Endothelial cell (in vitro differentiated cells): ENCODE measurements at regions not wholly inside any gene's neighbourhood (a gene's known extent, or its start where the extent isn't known, plus 50 kb on each side); places are given as distances from the start of the nearest gene placed in this dataset.

Source experiments
- DNase-seq: peaks from one replicate; pipeline ENCODE4 v3.0.0; 2021; ENCODE audit warnings: low spot score
- H3K27ac Mint-ChIP-seq: one replicate; pipeline ENCODE4 v1.8.0; 2021; ENCODE audit warnings: mixed read lengths, inconsistent platforms; ENCODE audit not compliant: unreplicated experiment
- H3K27me3 Mint-ChIP-seq: one replicate; pipeline ENCODE4 v1.8.0; 2021; ENCODE audit warnings: mild to moderate bottlenecking, moderate library complexity, mixed read lengths, inconsistent platforms; ENCODE audit not compliant: unreplicated experiment
- H3K36me3 Mint-ChIP-seq: one replicate; pipeline ENCODE4 v1.8.0; 2021; ENCODE audit warnings: mild to moderate bottlenecking, low read depth, mixed read lengths, inconsistent platforms; ENCODE audit not compliant: unreplicated experiment
- H3K4me1 Mint-ChIP-seq: one replicate; pipeline ENCODE4 v1.8.0; 2021; ENCODE audit warnings: mild to moderate bottlenecking, mixed read lengths, inconsistent platforms; ENCODE audit not compliant: unreplicated experiment
- H3K4me3 Mint-ChIP-seq: one replicate; pipeline ENCODE4 v1.8.0; 2021; ENCODE audit warnings: mild to moderate bottlenecking, mixed read lengths, inconsistent platforms; ENCODE audit not compliant: unreplicated experiment
- H3K9me3 Mint-ChIP-seq: one replicate; pipeline ENCODE4 v1.8.0; 2021; ENCODE audit warnings: mixed read lengths, inconsistent platforms; ENCODE audit not compliant: unreplicated experiment
- CTCF ChIP-seq: fragments of 200-600 bp; sonication (generic); IDR thresholded peaks from one replicate; pipeline ENCODE4 v1.5.0; 2021; ENCODE audit warnings: antibody characterized with exemption; ENCODE audit not compliant: unreplicated experiment

- Mint-ChIP-seq H3K36me3 (no peaks in the 10 kb centered on the region), H3K27ac (no peak overlapping the region), H3K4me3 (no peak overlapping the region), H3K9me3 (no peaks in the 10 kb centered on the region), H3K27me3 (peaks cover 2% of the 10 kb centered on the region), H3K4me1 (no peaks in the 10 kb centered on the region)
- DNase-seq, result no peak
- no peak for TF ChIP-seq CTCF
Measured at GRCh38 chr6:90656325-90656724, 69.5 kb upstream of the MAP3K7 start.

- Mint-ChIP-seq H3K4me1 (peaks cover 6% of the 10 kb centered on the region), H3K4me3 (no peak overlapping the region), H3K36me3 (no peaks in the 10 kb centered on the region), H3K27ac (no peak overlapping the region), H3K9me3 (no peaks in the 10 kb centered on the region), H3K27me3 (peaks cover 2% of the 10 kb centered on the region)
- no peak for TF ChIP-seq CTCF
- no peak for DNase-seq
Measured at GRCh38 chr6:90654806-90655205, 67.9 kb upstream of the MAP3K7 start.

GRCh38 chr6:90654166-90654565 lies 67.3 kb upstream of the MAP3K7 start:
- H3K9me3 Mint-ChIP-seq, result no peaks in the 10 kb centered on the region
- peaks cover 6% of the 10 kb centered on the region for H3K4me1 Mint-ChIP-seq
- no peaks in the 10 kb centered on the region for H3K36me3 Mint-ChIP-seq
- no peak overlapping the region for H3K4me3 Mint-ChIP-seq
- TF ChIP-seq CTCF, result no peak
- H3K27ac Mint-ChIP-seq, result no peak overlapping the region
- DNase-seq, result no peak
- peaks cover 2% of the 10 kb centered on the region for H3K27me3 Mint-ChIP-seq

GRCh38 chr6:90653750-90654149 lies 66.9 kb upstream of the MAP3K7 start:
- no peak for DNase-seq
- Mint-ChIP-seq H3K27me3 (peaks cover 2% of the 10 kb centered on the region), H3K4me3 (no peak overlapping the region), H3K36me3 (no peaks in the 10 kb centered on the region), H3K4me1 (peaks cover 6% of the 10 kb centered on the region), H3K9me3 (no peaks in the 10 kb centered on the region), H3K27ac (no peak overlapping the region)
- no peak for TF ChIP-seq CTCF

- Mint-ChIP-seq H3K9me3 (no peaks in the 10 kb centered on the region), H3K27me3 (peaks cover under 1% of the 10 kb centered on the region), H3K4me3 (no peak overlapping the region), H3K27ac (no peak overlapping the region), H3K36me3 (no peaks in the 10 kb centered on the region), H3K4me1 (peaks cover 6% of the 10 kb centered on the region)
- TF ChIP-seq CTCF, result no peak
- no peak for DNase-seq
Measured at GRCh38 chr6:90650041-90650940, 63.4 kb upstream of the MAP3K7 start.
